Subcutaneous abdominal adipose tissue (tissue), 5 donors: ENCODE measurements at regions not wholly inside any gene's neighbourhood (a gene's known extent, or its start where the extent isn't known, plus 50 kb on each side); places are given as distances from the start of the nearest gene placed in this dataset.
"Not testable (repeated sequence)": the region's sequence is repeated elsewhere in the genome, so short reads cannot be mapped to it uniquely, and the experiment has no call there.

ENCODE experiments used
- H3K27ac ChIP-seq: one replicate; pipeline ENCODE4 v1.7.0; 2013; ENCODE audit warnings: low read depth, mild to moderate bottlenecking, inconsistent platforms, low read length, moderate library complexity
- H3K27me3 ChIP-seq, 5 donors: one replicate each; pipeline ENCODE4 v1.7.0; 2013; ENCODE audit warnings: low read length in 5 of 5, inconsistent platforms in 1 of 5; ENCODE audit not compliant: control insufficient read depth in 5 of 5, insufficient read depth in 4 of 5
- H3K36me3 ChIP-seq, 5 donors: one replicate each; pipeline ENCODE4 v1.7.0; 2013; ENCODE audit warnings: low read length in 5 of 5; ENCODE audit not compliant: control insufficient read depth in 5 of 5, insufficient read depth in 5 of 5
- H3K4me1 ChIP-seq, 5 donors: one replicate each; pipeline ENCODE4 v1.7.0; 2013; ENCODE audit warnings: low read length in 5 of 5, mild to moderate bottlenecking in 3 of 5, moderate library complexity in 1 of 5; ENCODE audit not compliant: control insufficient read depth in 5 of 5, insufficient read depth in 5 of 5
- H3K4me3 ChIP-seq, 5 donors: one replicate each; pipeline ENCODE4 v1.7.0; 2013; ENCODE audit warnings: low read length in 5 of 5, low read depth in 1 of 5
- H3K9ac ChIP-seq, 5 donors: one replicate each; pipeline ENCODE4 v1.7.0; 2013; ENCODE audit warnings: low read length in 5 of 5, mild to moderate bottlenecking in 4 of 5, moderate library complexity in 3 of 5
- H3K9me3 ChIP-seq, 5 donors: one replicate each; pipeline ENCODE4 v1.7.0; 2013; ENCODE audit warnings: low read length in 5 of 5; ENCODE audit not compliant: control insufficient read depth in 5 of 5
- donor health status: healthy.
- donor health status: healthy.
- donor health status: healthy.
- donor health status: healthy.
- donor health status: healthy.

GRCh38 chr1:29388170-29388569, 151.8 kb downstream of the PTPRU start:
- H3K9me3 ChIP-seq, result no peaks in the 10 kb centered on the region
- no peak overlapping the region for H3K27ac ChIP-seq
- no peak overlapping the region for H3K4me3 ChIP-seq
- H3K9ac ChIP-seq, result no peak overlapping the region
- H3K4me1 ChIP-seq, result no peaks in the 10 kb centered on the region
- no peaks in the 10 kb centered on the region for H3K36me3 ChIP-seq
- H3K27me3 ChIP-seq, result peaks cover 8 to 58% (median 37%) of the 10 kb centered on the region in 5 donors

- H3K9me3 ChIP-seq, result no peaks in the 10 kb centered on the region
- H3K4me3 ChIP-seq, result no peak overlapping the region
- H3K36me3 ChIP-seq, result no peaks in the 10 kb centered on the region
- no peak overlapping the region for H3K27ac ChIP-seq
- peaks cover 14 to 62% (median 34%) of the 10 kb centered on the region in 5 donors for H3K27me3 ChIP-seq
- no peak overlapping the region for H3K9ac ChIP-seq
- H3K4me1 ChIP-seq, result no peaks in the 10 kb centered on the region
Measured at GRCh38 chr1:29387210-29387609, 150.9 kb downstream of the PTPRU start.

GRCh38 chr1:29386453-29386852, 150.1 kb downstream of the PTPRU start:
- not testable (repeated sequence) for H3K27ac ChIP-seq, H3K4me1 ChIP-seq, H3K9me3 ChIP-seq, H3K9ac ChIP-seq, H3K4me3 ChIP-seq, H3K36me3 ChIP-seq
- peaks cover 14 to 56% (median 28%) of the 10 kb centered on the region in 5 donors for H3K27me3 ChIP-seq

- Histone ChIP-seq H3K9ac (no peak overlapping the region), H3K27me3 (peaks cover 14 to 51% (median 23%) of the 10 kb centered on the region in 5 donors), H3K9me3 (no peaks in the 10 kb centered on the region), H3K36me3 (no peaks in the 10 kb centered on the region), H3K4me3 (no peak overlapping the region), H3K4me1 (no peaks in the 10 kb centered on the region), H3K27ac (no peak overlapping the region)
Measured at GRCh38 chr1:29385966-29386365, 149.6 kb downstream of the PTPRU start.

GRCh38 chr1:29384496-29385015, 148.2 kb downstream of the PTPRU start:
- Histone ChIP-seq H3K27ac (no peak overlapping the region), H3K9ac (no peak overlapping the region), H3K27me3 (peaks cover 8 to 40% (median 20%) of the 10 kb centered on the region in 5 donors), H3K4me1 (no peaks in the 10 kb centered on the region), H3K4me3 (no peak overlapping the region), H3K36me3 (no peaks in the 10 kb centered on the region), H3K9me3 (peaks cover 0 to 11% (median 6%) of the 10 kb centered on the region in 5 donors)

GRCh38 chr1:29383746-29384371, 147.5 kb downstream of the PTPRU start:
- Histone ChIP-seq H3K4me1 (no peaks in the 10 kb centered on the region), H3K27me3 (peaks cover 8 to 35% (median 20%) of the 10 kb centered on the region in 5 donors), H3K27ac (no peak overlapping the region), H3K36me3 (no peaks in the 10 kb centered on the region), H3K9ac (no peak overlapping the region), H3K9me3 (peaks cover 2 to 18% (median 12%) of the 10 kb centered on the region in 5 donors), H3K4me3 (no peak overlapping the region)

- H3K27ac ChIP-seq, result no peak overlapping the region
- peaks cover 8 to 33% (median 17%) of the 10 kb centered on the region in 5 donors for H3K27me3 ChIP-seq
- H3K4me1 ChIP-seq, result no peaks in the 10 kb centered on the region
- peaks cover 3 to 24% (median 14%) of the 10 kb centered on the region in 5 donors for H3K9me3 ChIP-seq
- H3K36me3 ChIP-seq, result no peaks in the 10 kb centered on the region
- no peak overlapping the region for H3K4me3 ChIP-seq
- no peak overlapping the region for H3K9ac ChIP-seq
Measured at GRCh38 chr1:29382851-29383745, 146.8 kb downstream of the PTPRU start.

- no peaks in the 10 kb centered on the region for H3K36me3 ChIP-seq
- no peak overlapping the region for H3K9ac ChIP-seq
- H3K4me1 ChIP-seq, result no peaks in the 10 kb centered on the region
- H3K27ac ChIP-seq, result no peak overlapping the region
- peaks cover 3 to 28% (median 17%) of the 10 kb centered on the region in 5 donors for H3K9me3 ChIP-seq
- peaks cover 6 to 30% (median 13%) of the 10 kb centered on the region in 5 donors for H3K27me3 ChIP-seq
- H3K4me3 ChIP-seq, result no peak overlapping the region
Measured at GRCh38 chr1:29381426-29381825, 145.1 kb downstream of the PTPRU start.

- no peaks in the 10 kb centered on the region for H3K4me1 ChIP-seq
- H3K27ac ChIP-seq, result no peak overlapping the region
- no peaks in the 10 kb centered on the region for H3K36me3 ChIP-seq
- H3K9me3 ChIP-seq, result peaks cover 3 to 28% (median 17%) of the 10 kb centered on the region in 5 donors
- H3K9ac ChIP-seq, result no peak overlapping the region
- H3K4me3 ChIP-seq, result no peak overlapping the region
- H3K27me3 ChIP-seq, result peaks cover 6 to 24% (median 13%) of the 10 kb centered on the region in 5 donors
Measured at GRCh38 chr1:29380532-29380931, 144.2 kb downstream of the PTPRU start.
